Activated CD4-positive, alpha-beta T cell treated with anti-CD3 and anti-CD28 coated beads, Interleukin-10, Interleukin-2, amounts not matched to agents 100 ng/mL and 50 ng/mL, durations not matched to agents 16 hours and 8 hours (primary cell): ENCODE measurements at regions not wholly inside any gene's neighbourhood (a gene's known extent, or its start where the extent isn't known, plus 50 kb on each side); places are given as distances from the start of the nearest gene placed in this dataset.
"Not testable (repeated sequence)": the region's sequence is repeated elsewhere in the genome, so short reads cannot be mapped to it uniquely, and the experiment has no call there.

Source experiments
- DNase-seq: peaks from one replicate; pipeline ENCODE4 v3.0.0-alpha.2; 2020

GRCh38 chr14:47949006-47949405, 273.6 kb upstream of the MDGA2 start:
- no peak for DNase-seq

- DNase-seq = no peak
Observed at GRCh38 chr14:47935332-47935731, 259.9 kb upstream of the MDGA2 start.

DNA sequence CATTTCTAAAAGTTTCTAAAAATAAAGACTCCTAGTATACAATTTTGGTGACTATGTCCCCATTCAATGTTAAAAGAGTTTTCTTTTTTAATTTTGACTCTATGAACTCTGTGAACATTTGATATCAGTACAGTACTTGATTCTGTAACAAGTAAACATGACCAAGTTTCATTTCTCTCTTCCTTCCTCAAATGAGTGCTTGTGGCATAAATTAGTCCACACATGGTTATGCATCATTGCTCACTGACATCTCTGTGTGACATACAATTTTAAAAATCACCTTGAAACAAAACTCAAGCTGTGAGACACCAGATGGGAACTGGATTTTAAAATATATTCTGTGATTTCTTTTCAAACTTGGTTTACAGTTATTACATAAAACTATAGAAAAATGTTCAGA, 253.9 kb upstream of the MDGA2 start:
- DNase-seq = no peak

- no peak for DNase-seq
Observed at GRCh38 chr14:47921133-47921532, 245.7 kb upstream of the MDGA2 start.

- DNase-seq = no peak
Observed at GRCh38 chr14:47919997-47920396, 244.6 kb upstream of the MDGA2 start.

GRCh38 chr14:47919334-47919846, 244.0 kb upstream of the MDGA2 start:
- DNase-seq = no peak

DNA sequence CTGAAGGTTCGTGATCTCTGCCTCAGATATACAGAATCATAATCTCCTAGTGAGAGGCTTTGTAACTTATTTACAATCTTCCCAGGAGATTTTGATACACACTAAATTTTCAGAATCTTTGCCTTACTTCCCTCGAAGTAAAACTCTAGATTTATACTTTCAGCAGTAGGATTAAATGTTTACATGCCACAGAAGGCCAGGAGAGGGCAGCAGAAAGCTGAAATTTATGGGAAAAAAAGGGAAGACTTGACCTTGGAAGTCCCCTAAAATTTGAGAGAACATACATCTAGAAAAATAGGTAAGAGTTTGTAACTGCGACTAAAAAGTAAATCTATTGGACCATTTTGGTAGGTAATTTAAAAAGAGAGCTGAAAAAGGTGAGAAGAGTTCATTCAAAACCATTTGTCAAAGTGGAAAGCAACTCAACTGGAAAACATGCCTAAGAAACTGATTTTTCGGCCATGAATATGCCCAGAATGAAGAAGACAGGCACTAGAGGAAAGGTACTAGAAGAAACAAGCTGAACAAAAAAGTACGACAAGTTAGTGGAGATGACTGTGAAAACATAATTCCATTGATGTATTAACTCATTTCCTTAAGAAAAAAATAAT, 242.0 kb upstream of the MDGA2 start:
- no peak for DNase-seq

DNA sequence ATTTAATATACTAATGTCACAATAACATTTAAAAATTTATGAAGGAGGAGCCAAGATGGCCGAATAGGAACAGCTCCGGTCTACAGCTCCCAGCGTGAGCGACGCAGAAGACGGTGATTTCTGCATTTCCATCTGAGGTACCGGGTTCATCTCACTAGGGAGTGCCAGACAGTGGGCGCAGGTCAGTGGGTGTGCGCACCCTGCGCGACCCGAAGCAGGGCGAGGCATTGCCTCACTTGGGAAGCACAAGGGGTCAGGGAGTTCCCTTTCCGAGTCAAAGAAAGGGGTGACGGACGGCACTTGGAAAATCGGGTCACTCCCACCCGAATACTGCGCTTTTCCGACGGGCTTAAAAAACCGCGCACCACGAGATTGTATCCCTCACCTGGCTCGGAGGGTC, 225.7 kb upstream of the MDGA2 start:
- not testable (repeated sequence) for DNase-seq

GRCh38 chr14:47899685-47900084, 224.3 kb upstream of the MDGA2 start:
- DNase-seq = no peak

DNA sequence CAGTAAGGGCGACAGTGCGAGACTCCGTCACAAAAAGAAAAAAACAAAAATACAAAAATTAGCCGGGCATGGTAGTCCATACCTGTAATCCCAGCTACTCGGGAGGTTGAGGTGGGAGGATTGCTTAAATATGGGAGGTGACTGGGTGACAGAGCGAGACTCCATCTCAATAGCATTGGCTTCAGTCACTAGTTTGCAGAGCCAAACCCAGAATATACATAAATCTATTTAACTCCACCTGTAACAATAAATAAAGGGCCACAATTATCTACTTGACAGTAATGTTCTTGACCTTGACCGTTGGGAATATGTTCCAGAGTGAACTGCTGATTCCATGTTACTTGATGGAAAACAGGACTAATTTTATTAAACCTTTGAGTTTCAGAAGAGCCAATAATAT, 198.9 kb upstream of the MDGA2 start:
- DNase-seq = no peak

DNA sequence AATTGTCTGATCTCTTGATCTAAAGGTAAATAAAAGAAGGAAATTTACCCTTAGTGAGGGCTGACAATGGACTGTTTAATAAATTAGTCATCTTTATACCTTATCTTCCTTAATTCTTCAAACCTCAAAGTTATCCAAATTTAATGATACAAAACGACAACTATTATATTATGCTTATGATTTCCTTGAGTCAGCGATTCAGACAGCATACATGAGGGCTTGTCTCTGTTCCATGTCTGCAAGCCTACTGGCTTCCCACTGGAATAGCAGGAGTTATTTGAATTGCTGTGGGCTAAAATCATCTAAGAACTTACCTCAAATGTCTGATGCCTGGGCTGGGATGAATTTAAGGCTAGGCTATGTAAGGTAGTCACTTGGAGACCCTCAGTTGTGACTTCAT, 197.2 kb upstream of the MDGA2 start:
- DNase-seq = no peak

GRCh38 chr14:47863441-47863840, 188.0 kb upstream of the MDGA2 start:
- no peak for DNase-seq

GRCh38 chr14:47857646-47858045, 182.2 kb upstream of the MDGA2 start:
- DNase-seq = no peak

DNA sequence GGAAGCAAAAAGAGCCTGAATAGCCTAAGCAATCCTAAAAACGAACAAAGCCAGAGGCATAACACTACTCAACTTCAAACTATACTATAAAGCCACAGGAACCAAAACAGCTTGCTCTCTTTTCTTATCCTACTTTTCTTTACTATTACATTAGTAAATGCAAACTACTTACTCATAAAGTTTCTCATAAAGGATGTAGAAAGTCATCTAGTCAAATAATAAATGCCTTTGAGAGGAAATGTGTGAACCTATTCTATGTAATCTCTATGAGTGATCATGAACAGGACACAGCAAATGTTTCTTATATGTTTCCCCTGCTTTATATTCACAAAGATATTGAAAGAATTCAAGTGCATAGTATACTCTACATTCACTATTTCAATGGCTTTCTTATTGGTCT, 176.9 kb upstream of the MDGA2 start:
- DNase-seq = no peak

DNA sequence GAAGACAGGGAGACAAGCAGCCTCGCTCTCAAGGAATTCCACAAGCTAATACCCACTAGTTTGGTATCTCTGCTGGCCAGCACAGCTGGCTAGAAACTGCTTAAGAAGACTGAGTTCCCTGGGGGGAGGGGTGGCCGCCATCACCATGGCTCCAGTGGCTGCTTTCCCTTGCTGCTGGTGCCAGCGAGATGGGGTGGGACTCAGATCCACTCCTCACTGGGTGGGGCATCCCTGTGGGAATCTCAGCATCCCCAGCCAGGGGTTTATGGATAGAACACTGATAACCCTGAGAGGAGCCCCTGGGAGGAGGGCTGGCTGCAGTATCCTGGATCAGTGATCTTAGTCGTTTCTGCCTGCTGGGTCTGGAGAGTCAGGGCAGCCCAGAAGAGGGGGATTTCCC, 170.6 kb upstream of the MDGA2 start:
- DNase-seq = no peak

DNA sequence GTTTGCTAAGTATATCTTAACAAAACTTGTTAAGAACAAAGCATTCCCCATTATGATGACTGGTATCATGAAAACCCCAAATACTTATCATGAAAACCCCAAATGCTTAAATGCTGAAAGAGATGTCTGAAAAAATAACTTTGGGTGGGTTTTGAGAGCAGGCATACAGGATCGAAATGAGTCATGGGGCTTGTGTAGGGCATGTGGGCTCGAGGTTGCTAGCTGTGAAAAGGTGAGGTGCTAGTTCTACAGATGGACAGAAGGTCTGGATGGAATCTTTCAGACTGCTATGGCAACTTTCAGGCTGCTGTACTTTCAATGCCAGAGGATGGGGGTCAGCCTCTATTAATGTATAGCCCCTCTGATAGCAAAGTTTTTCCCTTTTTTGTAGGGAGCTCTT, 167.8 kb upstream of the MDGA2 start:
- DNase-seq = no peak

DNA sequence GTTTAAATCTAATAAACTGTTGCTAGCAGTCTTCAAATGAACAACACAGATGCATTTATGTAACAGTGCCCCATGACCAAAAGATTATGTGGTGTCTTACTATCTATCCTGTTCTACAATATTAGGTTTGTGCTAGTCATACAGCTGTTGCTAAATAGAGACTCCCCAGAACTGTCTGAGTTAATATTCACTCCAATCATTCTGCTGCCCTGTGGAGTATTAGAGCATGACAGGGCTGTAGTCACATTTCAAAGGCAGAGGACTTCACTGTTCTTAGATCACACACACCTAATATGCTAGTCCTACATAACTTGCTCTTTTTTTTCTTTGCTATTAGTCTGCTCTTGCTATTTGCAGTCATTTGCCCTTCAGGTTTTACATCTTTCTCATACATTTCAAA, 157.6 kb upstream of the MDGA2 start:
- DNase-seq = no peak

DNA sequence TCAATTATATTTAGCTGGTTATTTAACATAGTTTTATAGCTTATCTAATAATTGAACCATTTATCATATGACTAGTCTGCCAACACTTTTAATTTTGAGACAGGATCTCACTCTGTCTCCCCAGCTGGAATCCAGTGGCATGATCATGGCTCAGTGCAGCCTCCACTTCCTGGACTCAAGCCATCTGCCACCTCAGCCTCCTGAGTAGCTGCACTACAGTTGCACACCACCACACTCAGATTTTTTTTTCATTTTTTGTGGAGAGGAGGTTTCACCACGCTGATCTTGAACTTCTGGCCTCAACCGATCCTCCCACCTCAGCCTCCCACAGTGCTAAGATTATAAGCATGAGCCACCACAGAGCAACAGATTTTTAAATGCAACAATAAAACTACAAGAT, 151.4 kb upstream of the MDGA2 start:
- no peak for DNase-seq

DNA sequence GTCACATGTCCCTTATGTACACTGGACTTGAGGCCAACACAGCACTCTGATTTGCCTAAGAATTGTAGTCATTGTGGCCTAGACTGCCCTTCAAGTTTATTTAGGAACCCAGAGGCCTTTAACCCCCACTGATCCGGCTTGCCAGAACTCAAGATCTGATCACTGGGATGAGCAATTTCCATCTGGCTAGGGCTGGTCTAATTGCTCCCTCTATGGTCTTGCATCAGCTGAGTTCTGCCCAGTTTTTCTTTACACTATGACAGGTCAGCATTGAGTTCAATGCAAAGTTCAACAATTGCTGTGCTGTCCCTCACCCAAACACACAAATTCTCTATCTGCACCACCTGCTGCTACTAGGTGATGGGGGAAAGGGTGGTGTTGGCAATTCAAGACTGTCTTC, 146.9 kb upstream of the MDGA2 start:
- DNase-seq = no peak

GRCh38 chr14:47821135-47821534, 145.7 kb upstream of the MDGA2 start:
- no peak for DNase-seq

DNA sequence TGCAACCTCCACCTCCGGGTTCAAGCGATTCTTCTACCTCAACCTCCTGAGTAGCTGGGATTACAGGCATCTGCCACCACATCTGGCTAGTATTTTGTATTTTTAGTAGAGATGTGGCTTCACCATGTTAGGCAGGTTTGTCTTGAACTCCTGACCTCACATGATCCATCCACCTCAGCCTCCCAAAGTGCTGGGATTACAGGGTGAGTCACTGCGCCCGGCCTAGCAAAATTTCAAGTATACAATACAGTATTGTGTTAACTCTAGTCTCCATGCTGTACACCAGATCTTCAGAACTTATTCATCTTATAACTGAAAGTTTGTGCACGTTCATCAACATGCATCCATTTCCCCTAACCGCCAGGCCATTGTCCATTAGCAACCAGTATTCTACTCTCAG, 115.1 kb upstream of the MDGA2 start:
- DNase-seq = no peak

DNA sequence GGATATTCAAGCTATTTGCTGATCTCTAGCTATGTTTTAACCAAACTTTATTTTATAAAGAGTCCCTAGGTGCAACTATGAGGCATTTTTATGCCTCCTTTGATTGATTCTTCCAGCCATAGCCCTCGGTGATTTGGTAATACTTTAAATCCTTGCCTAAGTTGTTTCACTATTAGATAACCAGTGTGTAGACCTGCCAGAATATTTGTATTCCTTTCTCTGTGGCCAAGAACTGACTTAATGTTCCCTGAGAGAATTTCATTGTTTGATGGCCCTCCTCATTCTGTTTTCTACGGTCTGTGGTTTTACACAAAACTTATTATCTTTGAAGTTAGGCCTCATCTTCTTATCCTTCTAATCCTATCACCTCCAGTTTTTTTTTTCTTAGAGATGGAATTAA, 109.7 kb upstream of the MDGA2 start:
- DNase-seq = no peak

- no peak for DNase-seq
Observed at GRCh38 chr14:47778631-47779030, 103.2 kb upstream of the MDGA2 start.

- no peak for DNase-seq
Observed at GRCh38 chr14:47772652-47773051, 97.2 kb upstream of the MDGA2 start.

DNA sequence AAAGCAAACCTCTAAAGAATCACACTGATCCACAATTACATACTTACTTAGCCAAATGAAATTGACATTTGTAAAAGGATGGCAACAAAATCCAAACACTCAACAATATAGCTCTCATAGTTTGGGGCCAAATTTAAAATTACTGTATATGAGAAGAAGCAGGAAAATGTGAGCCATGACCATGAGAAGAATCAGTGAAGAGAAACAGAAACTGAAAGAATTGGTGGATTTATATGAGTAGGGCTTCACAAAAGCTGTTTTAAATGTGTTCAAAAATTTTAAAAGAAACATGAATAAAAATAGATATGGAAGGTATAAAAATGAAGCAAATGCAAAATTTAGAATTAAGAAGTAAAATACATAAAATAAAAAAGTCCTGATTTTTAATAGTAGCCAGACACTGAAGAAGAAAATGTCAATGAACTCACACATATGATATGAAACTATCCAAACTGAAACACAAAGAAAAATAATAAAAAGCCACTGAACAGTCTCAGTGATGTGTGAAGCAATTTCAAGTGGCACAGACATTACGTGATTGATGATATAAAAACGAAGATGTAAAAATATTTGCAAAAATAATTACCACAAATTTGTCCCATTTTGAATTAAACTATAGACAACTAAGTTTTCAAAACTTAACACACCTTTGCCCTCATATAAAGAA, 87.9 kb upstream of the MDGA2 start:
- DNase-seq = no peak
